AG09309 (cell line): ENCODE measurements at regions not wholly inside any gene's neighbourhood (a gene's known extent, or its start where the extent isn't known, plus 50 kb on each side); places are given as distances from the start of the nearest gene placed in this dataset.

ENCODE experiments used
- DNase-seq: peaks from one replicate; pipeline ENCODE4 v3.0.0-alpha.2; 2010; ENCODE audit warnings: low read depth
- H3K4me3 ChIP-seq: 2 replicates; pipeline ENCODE4 v1.5.1; 2011; ENCODE audit warnings: mild to moderate bottlenecking, low read depth, low read length, moderate library complexity; ENCODE audit not compliant: control insufficient read depth
- CTCF ChIP-seq: IDR thresholded peaks from 2 replicates; pipeline ENCODE4 v1.5.1; 2011; ENCODE audit warnings: mild to moderate bottlenecking, low read depth, low read length, inconsistent platforms; ENCODE audit not compliant: insufficient read depth, control insufficient read depth; ENCODE audit errors: missing control alignments

- TF ChIP-seq CTCF: no peak
- no peak overlapping the region for H3K4me3 ChIP-seq
- no peak for DNase-seq
Observed at GRCh38 chr7:122211362-122211761, 67.3 kb upstream of the AASS start.

- no peak for DNase-seq
- no peak for TF ChIP-seq CTCF
- H3K4me3 ChIP-seq: no peak overlapping the region
Observed at GRCh38 chr7:122206985-122207384, 62.9 kb upstream of the AASS start.

- no peak overlapping the region for H3K4me3 ChIP-seq
- TF ChIP-seq CTCF: no peak
- no peak for DNase-seq
Observed at GRCh38 chr7:122203814-122204213, 59.8 kb upstream of the AASS start.

- no peak for TF ChIP-seq CTCF
- no peak overlapping the region for H3K4me3 ChIP-seq
- DNase-seq: no peak
Observed at GRCh38 chr7:122200888-122201287, 56.8 kb upstream of the AASS start.

- H3K4me3 ChIP-seq: no peak overlapping the region
- no peak for DNase-seq
- no peak for TF ChIP-seq CTCF
Observed at GRCh38 chr7:122199171-122199570, 55.1 kb upstream of the AASS start.

GRCh38 chr7:122198581-122198980 lies 54.5 kb upstream of the AASS start:
- DNase-seq: no peak
- H3K4me3 ChIP-seq: no peak overlapping the region
- TF ChIP-seq CTCF: no peak
